Activated T-helper 1 cell treated with anti-CD3 and anti-CD28 coated beads, Interleukin-12 subunit alpha, Interleukin-12 subunit beta, Interleukin-2, Interleukin-4 antibody, amounts not matched to agents 30 ng/mL and 10 ng/mL and 1 ng/mL, durations not matched to agents 14 hours and 24 hours and 36 hours (primary cell): ENCODE measurements at regions not wholly inside any gene's neighbourhood (a gene's known extent, or its start where the extent isn't known, plus 50 kb on each side); places are given as distances from the start of the nearest gene placed in this dataset.

Source experiments
- DNase-seq: peaks from one replicate; pipeline ENCODE4 v3.0.0; 2021; ENCODE audit warnings: low spot score
- H3K27ac Mint-ChIP-seq: one replicate; pipeline ENCODE4 v1.8.0; 2021; ENCODE audit warnings: mild to moderate bottlenecking, mixed read lengths
- H3K27me3 Mint-ChIP-seq: one replicate; pipeline ENCODE4 v1.8.0; 2022; ENCODE audit warnings: mild to moderate bottlenecking, moderate library complexity, mixed read lengths; ENCODE audit not compliant: insufficient read depth
- H3K36me3 Mint-ChIP-seq: one replicate; pipeline ENCODE4 v1.8.0; 2021; ENCODE audit warnings: low read depth, mixed read lengths
- H3K4me1 Mint-ChIP-seq: one replicate; pipeline ENCODE4 v1.8.0; 2021; ENCODE audit warnings: low read depth, mixed read lengths
- H3K4me3 Mint-ChIP-seq: one replicate; pipeline ENCODE4 v1.8.0; 2021; ENCODE audit warnings: mild to moderate bottlenecking, moderate library complexity, mixed read lengths
- H3K9me3 Mint-ChIP-seq: one replicate; pipeline ENCODE4 v1.8.0; 2021; ENCODE audit warnings: mixed read lengths
- intact Hi-C: fragments of 100-400 bp; cut with micrococcal nuclease; formaldehyde crosslinking; loops from one replicate; pipeline ENCODE4 v1.15.1; 2024

GRCh38 chr4:54513204-54513603 is 144.6 kb upstream of the KIT start:
- H3K27ac Mint-ChIP-seq: no peak overlapping the region
- intact Hi-C loops: no loop called here
- no peaks in the 10 kb centered on the region for H3K9me3 Mint-ChIP-seq
- H3K27me3 Mint-ChIP-seq: peaks cover 1% of the 10 kb centered on the region
- no peak for DNase-seq
- no peaks in the 10 kb centered on the region for H3K4me1 Mint-ChIP-seq
- H3K4me3 Mint-ChIP-seq: no peak overlapping the region
- H3K36me3 Mint-ChIP-seq: no peaks in the 10 kb centered on the region

- DNase-seq: no peak
- Mint-ChIP-seq H3K9me3 (no peaks in the 10 kb centered on the region), H3K4me1 (no peaks in the 10 kb centered on the region), H3K36me3 (no peaks in the 10 kb centered on the region), H3K27ac (no peak overlapping the region), H3K4me3 (no peak overlapping the region), H3K27me3 (peaks cover 1% of the 10 kb centered on the region)
- intact Hi-C loops: no loop called here
These were observed 144.0 kb upstream of the KIT start for GRCh38 chr4:54513741-54514140.

GRCh38 chr4:54516556-54517215 is 141.1 kb upstream of the KIT start:
- peaks cover 1% of the 10 kb centered on the region for H3K27me3 Mint-ChIP-seq
- H3K4me3 Mint-ChIP-seq: no peak overlapping the region
- no peaks in the 10 kb centered on the region for H3K4me1 Mint-ChIP-seq
- intact Hi-C loops: no loop called here
- no peak overlapping the region for H3K27ac Mint-ChIP-seq
- H3K36me3 Mint-ChIP-seq: no peaks in the 10 kb centered on the region
- DNase-seq: no peak
- no peaks in the 10 kb centered on the region for H3K9me3 Mint-ChIP-seq

- no peaks in the 10 kb centered on the region for H3K4me1 Mint-ChIP-seq
- H3K4me3 Mint-ChIP-seq: no peak overlapping the region
- peaks cover 1% of the 10 kb centered on the region for H3K27me3 Mint-ChIP-seq
- no peaks in the 10 kb centered on the region for H3K36me3 Mint-ChIP-seq
- intact Hi-C loops: no loop called here
- DNase-seq: no peak
- H3K9me3 Mint-ChIP-seq: no peaks in the 10 kb centered on the region
- H3K27ac Mint-ChIP-seq: no peak overlapping the region
These were observed 139.8 kb upstream of the KIT start for GRCh38 chr4:54517781-54518444.

- DNase-seq: no peak
- Mint-ChIP-seq H3K9me3 (no peaks in the 10 kb centered on the region), H3K4me1 (no peaks in the 10 kb centered on the region), H3K4me3 (no peak overlapping the region), H3K36me3 (no peaks in the 10 kb centered on the region), H3K27ac (no peak overlapping the region), H3K27me3 (no peaks in the 10 kb centered on the region)
- intact Hi-C loops: no loop called here
These were observed 132.2 kb upstream of the KIT start for GRCh38 chr4:54525602-54526001.

GRCh38 chr4:54526560-54526959 is 131.2 kb upstream of the KIT start:
- H3K9me3 Mint-ChIP-seq: no peaks in the 10 kb centered on the region
- no peaks in the 10 kb centered on the region for H3K36me3 Mint-ChIP-seq
- no peaks in the 10 kb centered on the region for H3K27me3 Mint-ChIP-seq
- DNase-seq: no peak
- no peak overlapping the region for H3K4me3 Mint-ChIP-seq
- intact Hi-C loops: no loop called here
- no peak overlapping the region for H3K27ac Mint-ChIP-seq
- H3K4me1 Mint-ChIP-seq: no peaks in the 10 kb centered on the region

- intact Hi-C loops: no loop called here
- Mint-ChIP-seq H3K4me3 (no peak overlapping the region), H3K36me3 (no peaks in the 10 kb centered on the region), H3K9me3 (no peaks in the 10 kb centered on the region), H3K27me3 (no peaks in the 10 kb centered on the region), H3K27ac (no peak overlapping the region), H3K4me1 (no peaks in the 10 kb centered on the region)
- DNase-seq: no peak
These were observed 130.2 kb upstream of the KIT start for GRCh38 chr4:54527532-54527931.

GRCh38 chr4:54539500-54540029 is 118.2 kb upstream of the KIT start:
- no peaks in the 10 kb centered on the region for H3K9me3 Mint-ChIP-seq
- H3K27me3 Mint-ChIP-seq: peaks cover 7% of the 10 kb centered on the region

GRCh38 chr4:54540931-54541330 is 116.8 kb upstream of the KIT start:
- no peak for DNase-seq
- H3K27ac Mint-ChIP-seq: no peak overlapping the region
- peaks cover 9% of the 10 kb centered on the region for H3K4me1 Mint-ChIP-seq
- intact Hi-C loops: no loop called here
- H3K27me3 Mint-ChIP-seq: peaks cover 10% of the 10 kb centered on the region
- no peaks in the 10 kb centered on the region for H3K9me3 Mint-ChIP-seq
- H3K36me3 Mint-ChIP-seq: no peaks in the 10 kb centered on the region
- H3K4me3 Mint-ChIP-seq: no peak overlapping the region

More at GRCh38 chr4:54539500-54540029, 118.2 kb upstream of the KIT start:
- H3K4me1 Mint-ChIP-seq: peaks cover 9% of the 10 kb centered on the region
- no peak for DNase-seq
- H3K4me3 Mint-ChIP-seq: peak overlapping the region; percentile 23
- H3K27ac Mint-ChIP-seq: no peak overlapping the region
- intact Hi-C loops: no loop called here
- H3K36me3 Mint-ChIP-seq: no peaks in the 10 kb centered on the region

- no peak overlapping the region for H3K27ac Mint-ChIP-seq
- no peaks in the 10 kb centered on the region for H3K36me3 Mint-ChIP-seq
- no peak overlapping the region for H3K4me3 Mint-ChIP-seq
- intact Hi-C loops: no loop called here
- no peak for DNase-seq
- peaks cover 10% of the 10 kb centered on the region for H3K27me3 Mint-ChIP-seq
- H3K4me1 Mint-ChIP-seq: peaks cover 9% of the 10 kb centered on the region
- H3K9me3 Mint-ChIP-seq: no peaks in the 10 kb centered on the region
These were observed 116.2 kb upstream of the KIT start for GRCh38 chr4:54541426-54542118.

- intact Hi-C loops: no loop called here
- no peaks in the 10 kb centered on the region for H3K36me3 Mint-ChIP-seq
- no peak for DNase-seq
- H3K27ac Mint-ChIP-seq: no peak overlapping the region
- H3K27me3 Mint-ChIP-seq: peaks cover 10% of the 10 kb centered on the region
- H3K4me3 Mint-ChIP-seq: no peak overlapping the region
- H3K4me1 Mint-ChIP-seq: peaks cover 9% of the 10 kb centered on the region
- no peaks in the 10 kb centered on the region for H3K9me3 Mint-ChIP-seq
These were observed 115.7 kb upstream of the KIT start for GRCh38 chr4:54542119-54542438.

- Mint-ChIP-seq H3K27ac (no peak overlapping the region), H3K36me3 (no peaks in the 10 kb centered on the region), H3K9me3 (no peaks in the 10 kb centered on the region), H3K4me1 (peaks cover 13% of the 10 kb centered on the region), H3K27me3 (peaks cover 10% of the 10 kb centered on the region), H3K4me3 (no peak overlapping the region)
- intact Hi-C loops: no loop called here
- DNase-seq: no peak
These were observed 115.2 kb upstream of the KIT start for GRCh38 chr4:54542540-54543041.

GRCh38 chr4:54543088-54543795 is 114.5 kb upstream of the KIT start:
- Mint-ChIP-seq H3K27me3 (peaks cover 10% of the 10 kb centered on the region), H3K9me3 (no peaks in the 10 kb centered on the region), H3K4me1 (peaks cover 18% of the 10 kb centered on the region), H3K4me3 (no peak overlapping the region), H3K36me3 (no peaks in the 10 kb centered on the region), H3K27ac (no peak overlapping the region)
- intact Hi-C loops: no loop called here
- no peak for DNase-seq
